SK-N-SH (cell line): ENCODE measurements at regions not wholly inside any gene's neighbourhood (a gene's known extent, or its start where the extent isn't known, plus 50 kb on each side); places are given as distances from the start of the nearest gene placed in this dataset.

ENCODE experiments used
- CTCF ChIA-PET: fragments of 300-600, 350-600 bp; formaldehyde crosslinking; extraction: SDS; loops from one replicate; lab custom pipeline; 2021; lab: Yijun Ruan, JAX
- POLR2A ChIA-PET: fragments of 350-600 bp; sonication (Branson Sonifier 250); formaldehyde crosslinking; extraction: SDS; loops from one replicate; lab custom pipeline; 2020; ENCODE audit warnings: antibody characterized with exemption, inconsistent platforms; lab: Yijun Ruan, JAX
- DNase-seq: peaks from one replicate; pipeline ENCODE4 v3.0.0; 2012
- H2AFZ ChIP-seq: fragments of 200-600 bp; sonication (generic); 2 replicates; pipeline ENCODE4 v1.8.1; 2016; ENCODE audit warnings: antibody characterized with exemption, mild to moderate bottlenecking, low read depth
- H3F3A ChIP-seq: fragments of 200-600 bp; sonication (generic); replicated peaks from 2 replicates; pipeline ENCODE3; 2016; ENCODE audit warnings: antibody characterized with exemption, mild to moderate bottlenecking; ENCODE audit not compliant: insufficient read depth
- H3K27ac ChIP-seq, 2 experiments: fragments of 200-500 bp in 1 of 2; fragments of 200-600 bp in 1 of 2; sonication (Bioruptor generic) in 1 of 2; sonication (generic), shearing (Covaris generic) in 1 of 2; 2 replicates each; pipeline versions ENCODE4 v1.5.1 to v1.6.1; 2014 to 2016; ENCODE audit warnings: low read depth in 2 of 2, inconsistent platforms in 1 of 2, low read length in 1 of 2, mild to moderate bottlenecking in 1 of 2, mixed read lengths in 1 of 2
- H3K27me3 ChIP-seq: fragments of 200-600 bp; sonication (generic), shearing (Covaris generic); 2 replicates; pipeline ENCODE4 v1.6.1; 2016; ENCODE audit warnings: mixed run types; ENCODE audit not compliant: insufficient read depth
- H3K36me3 ChIP-seq, 2 experiments: fragments of 200-500 bp in 1 of 2; fragments of 200-600 bp in 1 of 2; sonication (Bioruptor generic) in 1 of 2; sonication (generic) in 1 of 2; replicated peaks in 1 of 2; 2 replicates each; pipeline versions ENCODE3 to v1.5.1; 2014 to 2016; ENCODE audit warnings: low read length in 1 of 2, mild to moderate bottlenecking in 1 of 2; ENCODE audit not compliant: insufficient read depth in 2 of 2, control insufficient read depth in 1 of 2
- H3K4me1 ChIP-seq, 2 experiments: fragments of 200-500 bp in 1 of 2; fragments of 200-600 bp in 1 of 2; sonication (Bioruptor generic) in 1 of 2; sonication (generic), shearing (Covaris generic) in 1 of 2; 2 replicates each; pipeline versions ENCODE4 v1.5.1 to v1.6.1; 2014 to 2016; ENCODE audit warnings: low read depth in 1 of 2, low read length in 1 of 2, mixed run types in 1 of 2; ENCODE audit not compliant: insufficient read depth in 2 of 2, control insufficient read depth in 1 of 2
- H3K4me2 ChIP-seq: fragments of 200-600 bp; sonication (generic), shearing (Covaris generic); 2 replicates; pipeline ENCODE4 v1.6.1; 2017; ENCODE audit warnings: mixed run types
- H3K4me3 ChIP-seq, 2 experiments: fragments of 200-500 bp in 1 of 2; fragments of 200-600 bp in 1 of 2; sonication (Bioruptor generic) in 1 of 2; sonication (generic), shearing (Covaris generic) in 1 of 2; 2 replicates each; pipeline versions ENCODE4 v1.5.1 to v1.8.1; 2014 to 2016; ENCODE audit warnings: low read depth in 2 of 2, inconsistent platforms in 1 of 2, low read length in 1 of 2, mild to moderate bottlenecking in 1 of 2, mixed read lengths in 1 of 2, moderate library complexity in 1 of 2
- H3K79me2 ChIP-seq: fragments of 200-600 bp; sonication (generic); 2 replicates; pipeline ENCODE4 v1.8.1; 2017; ENCODE audit warnings: mild to moderate bottlenecking; ENCODE audit not compliant: insufficient read depth
- H3K9ac ChIP-seq: fragments of 200-600 bp; sonication (generic); 2 replicates; pipeline ENCODE4 v1.6.1; 2017; ENCODE audit warnings: mixed run types
- H3K9me2 ChIP-seq: fragments of 200-600 bp; sonication (generic); 2 replicates; pipeline ENCODE4 v1.6.1; 2017; ENCODE audit warnings: mixed run types
- H3K9me3 ChIP-seq: fragments of 200-600 bp; sonication (generic); 2 replicates; pipeline ENCODE4 v1.6.1; 2017; ENCODE audit warnings: mixed run types, mild to moderate bottlenecking, moderate library complexity
- H4K20me1 ChIP-seq: fragments of 200-600 bp; sonication (generic); 2 replicates; pipeline ENCODE4 v1.6.1; 2017; ENCODE audit warnings: mild to moderate bottlenecking, mixed run types; ENCODE audit not compliant: insufficient read depth
- CHD2 ChIP-seq: fragments of 150-350 bp; IDR thresholded peaks from 2 replicates; pipeline ENCODE4 v1.6.1; 2018; ENCODE audit warnings: low read length; ENCODE audit not compliant: partially characterized antibody
- CTCF ChIP-seq: fragments of 200-600 bp; sonication (generic); IDR thresholded peaks from 2 replicates; pipeline ENCODE4 v1.6.1; 2017; ENCODE audit warnings: antibody characterized with exemption, mild to moderate bottlenecking, moderate library complexity
- ELF1 ChIP-seq: IDR thresholded peaks from 2 replicates; pipeline ENCODE4 v1.4.0; 2012
- EP300 ChIP-seq, 2 experiments: IDR thresholded peaks; 2 replicates each; pipeline versions ENCODE4 v1.4.0 to v1.6.1; 2012; ENCODE audit warnings: borderline replicate concordance in 1 of 2, low read depth in 1 of 2, low read length in 1 of 2
- FOXJ3 ChIP-seq: sonication (generic); formaldehyde crosslinking; IDR thresholded peaks from 2 replicates; pipeline ENCODE4 v1.5.1; 2020; ENCODE audit warnings: mild to moderate bottlenecking, missing genetic modification reagents
- GABPA ChIP-seq: IDR thresholded peaks from 2 replicates; pipeline ENCODE4 v1.4.0; 2012; ENCODE audit warnings: low read depth, mild to moderate bottlenecking
- IRF3 ChIP-seq: fragments of 150-350 bp; IDR thresholded peaks from 2 replicates; pipeline ENCODE4 v1.6.1; 2016; ENCODE audit warnings: mild to moderate bottlenecking, low read depth, low read length
- MEF2A ChIP-seq: IDR thresholded peaks from 2 replicates; pipeline ENCODE4 v1.4.0; 2012; ENCODE audit warnings: low read depth, borderline replicate concordance
- NFIC ChIP-seq: IDR thresholded peaks from 2 replicates; pipeline ENCODE4 v1.4.0; 2012; ENCODE audit warnings: borderline replicate concordance
- POLR2AphosphoS5 ChIP-seq: IDR thresholded peaks from 2 replicates; pipeline ENCODE4 v1.6.1; 2012; ENCODE audit warnings: low read depth, low read length
- RAD21 ChIP-seq: IDR thresholded peaks from 2 replicates; pipeline ENCODE4 v1.6.1; 2012; ENCODE audit warnings: mild to moderate bottlenecking, low read length
- SMC3 ChIP-seq: IDR thresholded peaks from 2 replicates; pipeline ENCODE4 v1.6.1; 2012; ENCODE audit warnings: low read depth, low read length, improper control_type of control experiment
- TEAD4 ChIP-seq: IDR thresholded peaks from 2 replicates; pipeline ENCODE4 v1.4.0; 2012; ENCODE audit warnings: mild to moderate bottlenecking, borderline replicate concordance; ENCODE audit not compliant: insufficient read depth
- YY1 ChIP-seq: IDR thresholded peaks from 2 replicates; pipeline ENCODE4 v1.4.0; 2012; ENCODE audit warnings: low read depth, mild to moderate bottlenecking
- WGBS: methylation state at CpG from one replicate; pipeline ENCODE4 v1.1.6; 2017; ENCODE audit warnings: low lambda C conversion rate; 5-methylcytosine and 5-hydroxymethylcytosine counted together
- TF ChIP-seq, protein P1 (sequence below): fragments of 150-350 bp; IDR thresholded peaks from 2 replicates; pipeline ENCODE4 v1.6.1; 2017; ENCODE audit warnings: antibody characterized with exemption, low read length, low read depth, borderline replicate concordance
- TF ChIP-seq, protein P2 (sequence below): IDR thresholded peaks from 2 replicates; pipeline ENCODE4; 2012
- TF ChIP-seq, protein P3 (sequence below): IDR thresholded peaks from 2 replicates; pipeline ENCODE4 v1.4.0; 2012; ENCODE audit warnings: low read depth, borderline replicate concordance

GRCh38 chr1:208298593-208299269 is 54.5 kb upstream of the PLXNA2 start:
- POLR2A ChIA-PET, result interaction anchor here (0.5 kb wide), 1 partner anchor 1217 kb away, joined by 4 read pairs; no protein-coding TSS in a partner anchor
- Histone ChIP-seq H3K9ac (no peak overlapping the region), H3F3A (no peaks in the 10 kb centered on the region), H4K20me1 (no peaks in the 10 kb centered on the region), H3K4me3 (no peak overlapping the region), H2AFZ (no peak overlapping the region), H3K36me3 (no peaks in the 10 kb centered on the region), H3K9me2 (no peaks in the 10 kb centered on the region), H3K27me3 (no peaks in the 10 kb centered on the region; the same call in 1 of the 2 replicates), H3K9me3 (no peaks in the 10 kb centered on the region), H3K4me2 (no peak overlapping the region), H3K79me2 (no peaks in the 10 kb centered on the region), H3K4me1 (peaks cover 0 to 6% of the 10 kb centered on the region in 2 experiments; a peak in 2 of 4 replicates), H3K27ac (no peak overlapping the region)
- no peak for DNase-seq
- CTCF ChIA-PET, result no interaction called here
- TF ChIP-seq CTCF, result no peak
- TF ChIP-seq ELF1, result no peak
- TF ChIP-seq POLR2AphosphoS5, result no peak
- TF ChIP-seq MEF2A, result no peak
- 38% methylated on average over 5 of the region's 5 CpGs for WGBS

- Histone ChIP-seq H3K9me2 (no peaks in the 10 kb centered on the region), H3K36me3 (no peaks in the 10 kb centered on the region), H3K4me1 (peaks cover 0 to 6% of the 10 kb centered on the region in 2 experiments; a peak in 2 of 4 replicates), H3K9ac (no peak overlapping the region), H3K27me3 (no peaks in the 10 kb centered on the region), H3K4me2 (no peak overlapping the region), H4K20me1 (no peaks in the 10 kb centered on the region), H3K79me2 (no peaks in the 10 kb centered on the region), H2AFZ (no peak overlapping the region), H3K9me3 (no peaks in the 10 kb centered on the region), H3F3A (no peaks in the 10 kb centered on the region), H3K27ac (no peak overlapping the region), H3K4me3 (no peak overlapping the region)
- POLR2A ChIA-PET, result no interaction called here
- CTCF ChIA-PET, result interaction anchor here (1.1 to 1.6 kb wide), 2 partner anchors 17 to 24 kb away, joined by 3 to 4 read pairs; no protein-coding TSS in a partner anchor
- DNase-seq, result no peak
- WGBS, result 51% methylated on average over 7 of the region's 7 CpGs
- TF ChIP-seq GABPA (no peak), TEAD4 (no peak), EP300 (IDR thresholded peaks at IDR 0.05; ENCODE audit: borderline replicate concordance in 1 of 2, low read depth in 1 of 2, low read length in 1 of 2) (no peak), SMC3 (no peak), CHD2 (no peak), IRF3 (no peak), RAD21 (no peak), NFIC (no peak), FOXJ3 (CRISPR knock-in tag) (no peak), YY1 (no peak)
- TF ChIP-seq, protein P1, sequence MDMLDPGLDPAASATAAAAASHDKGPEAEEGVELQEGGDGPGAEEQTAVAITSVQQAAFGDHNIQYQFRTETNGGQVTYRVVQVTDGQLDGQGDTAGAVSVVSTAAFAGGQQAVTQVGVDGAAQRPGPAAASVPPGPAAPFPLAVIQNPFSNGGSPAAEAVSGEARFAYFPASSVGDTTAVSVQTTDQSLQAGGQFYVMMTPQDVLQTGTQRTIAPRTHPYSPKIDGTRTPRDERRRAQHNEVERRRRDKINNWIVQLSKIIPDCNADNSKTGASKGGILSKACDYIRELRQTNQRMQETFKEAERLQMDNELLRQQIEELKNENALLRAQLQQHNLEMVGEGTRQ, result no peak
- TF ChIP-seq, protein P2, sequence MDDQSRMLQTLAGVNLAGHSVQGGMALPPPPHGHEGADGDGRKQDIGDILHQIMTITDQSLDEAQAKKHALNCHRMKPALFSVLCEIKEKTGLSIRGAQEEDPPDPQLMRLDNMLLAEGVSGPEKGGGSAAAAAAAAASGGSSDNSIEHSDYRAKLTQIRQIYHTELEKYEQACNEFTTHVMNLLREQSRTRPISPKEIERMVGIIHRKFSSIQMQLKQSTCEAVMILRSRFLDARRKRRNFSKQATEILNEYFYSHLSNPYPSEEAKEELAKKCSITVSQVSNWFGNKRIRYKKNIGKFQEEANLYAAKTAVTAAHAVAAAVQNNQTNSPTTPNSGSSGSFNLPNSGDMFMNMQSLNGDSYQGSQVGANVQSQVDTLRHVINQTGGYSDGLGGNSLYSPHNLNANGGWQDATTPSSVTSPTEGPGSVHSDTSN, result no peak
- TF ChIP-seq, protein P3, sequence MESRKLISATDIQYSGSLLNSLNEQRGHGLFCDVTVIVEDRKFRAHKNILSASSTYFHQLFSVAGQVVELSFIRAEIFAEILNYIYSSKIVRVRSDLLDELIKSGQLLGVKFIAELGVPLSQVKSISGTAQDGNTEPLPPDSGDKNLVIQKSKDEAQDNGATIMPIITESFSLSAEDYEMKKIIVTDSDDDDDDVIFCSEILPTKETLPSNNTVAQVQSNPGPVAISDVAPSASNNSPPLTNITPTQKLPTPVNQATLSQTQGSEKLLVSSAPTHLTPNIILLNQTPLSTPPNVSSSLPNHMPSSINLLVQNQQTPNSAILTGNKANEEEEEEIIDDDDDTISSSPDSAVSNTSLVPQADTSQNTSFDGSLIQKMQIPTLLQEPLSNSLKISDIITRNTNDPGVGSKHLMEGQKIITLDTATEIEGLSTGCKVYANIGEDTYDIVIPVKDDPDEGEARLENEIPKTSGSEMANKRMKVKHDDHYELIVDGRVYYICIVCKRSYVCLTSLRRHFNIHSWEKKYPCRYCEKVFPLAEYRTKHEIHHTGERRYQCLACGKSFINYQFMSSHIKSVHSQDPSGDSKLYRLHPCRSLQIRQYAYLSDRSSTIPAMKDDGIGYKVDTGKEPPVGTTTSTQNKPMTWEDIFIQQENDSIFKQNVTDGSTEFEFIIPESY, result no peak
These were observed 56.0 kb upstream of the PLXNA2 start for GRCh38 chr1:208300084-208300770.
